CD4-positive, alpha-beta memory T cell (primary cell): ENCODE measurements at regions not wholly inside any gene's neighbourhood (a gene's known extent, or its start where the extent isn't known, plus 50 kb on each side); places are given as distances from the start of the nearest gene placed in this dataset.

Experiments used
- CTCF ChIA-PET: fragments of 350-600 bp; sonication (Branson Sonifier 250); formaldehyde crosslinking; loops from one replicate; lab custom pipeline; 2021; ENCODE audit warnings: inconsistent platforms; ENCODE audit not compliant: partially characterized antibody; lab: Charles Lee
- POLR2A ChIA-PET: fragments of 350-600 bp; sonication (Branson Sonifier 250); formaldehyde crosslinking; loops from one replicate; lab custom pipeline; 2021; ENCODE audit not compliant: partially characterized antibody; lab: Charles Lee
- DNase-seq, 5 donors: peaks; one replicate each; pipeline versions ENCODE4 v3.0.0 to v3.0.0-alpha.2; 2020 to 2022; ENCODE audit warnings: mixed read lengths in 1 of 5
- H3K27ac ChIP-seq: one replicate; pipeline ENCODE4 v1.7.0; 2013; ENCODE audit warnings: low read depth, low read length
- H3K27me3 ChIP-seq: 2 replicates; pipeline ENCODE4 v1.7.0; 2013; ENCODE audit warnings: mild to moderate bottlenecking, low read length, moderate library complexity; ENCODE audit not compliant: insufficient read depth
- H3K36me3 ChIP-seq: 2 replicates; pipeline ENCODE4 v1.7.0; 2013; ENCODE audit warnings: mild to moderate bottlenecking, low read length, moderate library complexity; ENCODE audit not compliant: insufficient read depth
- H3K4me1 ChIP-seq: 2 replicates; pipeline ENCODE4 v1.7.0; 2013; ENCODE audit warnings: mild to moderate bottlenecking, low read length, moderate library complexity; ENCODE audit not compliant: insufficient read depth
- H3K4me3 ChIP-seq, 2 donors: one replicate each; pipeline ENCODE4 v1.7.0; 2013; ENCODE audit warnings: low read length in 2 of 2, mild to moderate bottlenecking in 1 of 2
- H3K9me3 ChIP-seq, 2 donors: one replicate each; pipeline ENCODE4 v1.7.0; 2013; ENCODE audit warnings: low read length in 2 of 2, control low read depth in 1 of 2; ENCODE audit not compliant: control insufficient read depth in 1 of 2
- H3K27ac Mint-ChIP-seq, 7 donors: one replicate each; pipeline ENCODE4 v1.8.0; 2020 to 2021; ENCODE audit warnings: mixed read lengths in 7 of 7, mild to moderate bottlenecking in 6 of 7, inconsistent platforms in 3 of 7, moderate library complexity in 3 of 7
- H3K27me3 Mint-ChIP-seq, 2 donors: one replicate each; pipeline ENCODE4 v1.8.0; 2020 to 2021; ENCODE audit warnings: mixed read lengths in 2 of 2
- H3K36me3 Mint-ChIP-seq, 2 donors: one replicate each; pipeline ENCODE4 v1.8.0; 2020 to 2021; ENCODE audit warnings: mixed read lengths in 2 of 2, inconsistent platforms in 1 of 2, mild to moderate bottlenecking in 1 of 2
- H3K4me1 Mint-ChIP-seq, 4 donors: one replicate each; pipeline ENCODE4 v1.8.0; 2020 to 2021; ENCODE audit warnings: mixed read lengths in 4 of 4, mild to moderate bottlenecking in 1 of 4
- H3K4me3 Mint-ChIP-seq, 8 donors: one replicate each; pipeline ENCODE4 v1.8.0; 2020 to 2021; ENCODE audit warnings: mixed read lengths in 8 of 8, mild to moderate bottlenecking in 7 of 8, moderate library complexity in 6 of 8, inconsistent platforms in 3 of 8
- H3K9me3 Mint-ChIP-seq, 8 donors: one replicate each; pipeline ENCODE4 v1.8.0; 2020 to 2021; ENCODE audit warnings: mixed read lengths in 8 of 8, mild to moderate bottlenecking in 5 of 8, inconsistent platforms in 3 of 8, moderate library complexity in 1 of 8
- intact Hi-C: fragments of 100-400 bp; cut with micrococcal nuclease; formaldehyde crosslinking; loops from one replicate; pipeline ENCODE4 v1.15.1; 2023

DNA sequence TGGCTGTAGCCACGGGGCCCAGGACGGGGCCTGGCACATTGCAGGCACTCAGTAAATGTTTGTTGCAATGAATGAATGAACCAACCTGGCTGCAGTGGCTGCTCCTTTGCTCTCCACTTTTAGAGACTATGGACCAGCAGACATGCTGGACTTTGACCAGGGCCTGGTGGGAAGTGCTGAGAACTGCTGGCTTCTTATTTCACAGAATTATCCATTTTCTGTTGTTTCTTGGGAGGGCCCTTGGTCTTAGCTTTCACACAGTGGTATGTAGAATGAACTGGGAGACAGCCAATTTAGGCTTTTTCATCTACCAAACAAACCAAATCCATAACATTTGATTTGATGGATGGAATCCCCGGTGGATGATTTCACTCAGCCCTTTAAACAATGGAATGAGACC is 78.0 kb upstream of the LHFPL2 start:
- H3K4me1 Mint-ChIP-seq: no peaks in the 10 kb centered on the region
- no peaks in the 10 kb centered on the region for H3K36me3 ChIP-seq
- DNase-seq: no peak
- intact Hi-C loops: no loop called here
- H3K4me1 ChIP-seq: no peaks in the 10 kb centered on the region
- no peak overlapping the region for H3K27ac Mint-ChIP-seq
- no peak overlapping the region for H3K4me3 ChIP-seq
- peaks cover 0 to 3% (median under 1%) of the 10 kb centered on the region in 8 donors for H3K9me3 Mint-ChIP-seq
- H3K4me3 Mint-ChIP-seq: no peak overlapping the region
- no peaks in the 10 kb centered on the region for H3K27me3 ChIP-seq
- no peak overlapping the region for H3K27ac ChIP-seq
- CTCF ChIA-PET: no interaction called here
- H3K36me3 Mint-ChIP-seq: no peaks in the 10 kb centered on the region
- H3K27me3 Mint-ChIP-seq: peaks cover 0 to 7% of the 10 kb centered on the region in 2 donors
- H3K9me3 ChIP-seq: no peaks in the 10 kb centered on the region
- POLR2A ChIA-PET: no interaction called here

DNA sequence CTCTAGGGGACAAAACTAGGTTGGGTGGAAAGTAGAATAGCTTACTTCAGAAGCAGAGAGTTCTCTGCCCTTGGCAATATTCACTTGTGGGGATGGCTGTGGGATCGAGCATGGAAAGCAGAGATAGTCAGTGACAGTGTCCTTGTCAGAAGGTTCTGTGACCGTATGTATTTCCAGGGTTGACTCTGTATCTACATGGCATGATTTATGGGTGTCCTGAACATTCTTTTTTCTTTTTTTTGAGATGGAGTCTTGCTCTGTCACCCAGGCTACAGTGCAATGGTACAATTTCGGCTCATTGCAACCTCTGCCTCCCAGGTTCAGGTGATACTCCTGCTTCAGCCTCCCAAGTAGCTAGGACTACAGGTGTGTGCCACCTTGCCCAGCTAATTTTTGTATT is 77.4 kb upstream of the LHFPL2 start:
- H3K36me3 Mint-ChIP-seq: no peaks in the 10 kb centered on the region
- POLR2A ChIA-PET: no interaction called here
- no peak overlapping the region for H3K27ac ChIP-seq

DNA sequence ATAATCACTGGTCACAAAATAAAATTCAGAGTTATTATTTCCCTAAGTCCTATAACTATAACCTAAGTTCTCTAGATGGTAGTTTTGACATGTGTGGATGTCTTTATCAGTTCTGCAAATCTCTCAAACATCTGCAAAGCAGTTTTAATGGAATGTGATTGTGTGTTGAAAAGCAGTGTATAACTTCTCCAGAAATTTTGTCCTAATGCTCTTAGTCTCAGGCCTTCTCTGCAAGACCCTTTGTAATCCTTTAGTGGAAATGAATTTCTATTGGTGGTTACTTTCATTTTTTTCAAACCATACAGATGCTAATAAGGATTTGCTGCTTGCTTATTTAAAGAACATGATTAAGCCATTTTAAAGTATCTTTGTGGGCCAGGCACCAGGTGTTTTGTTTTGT is 75.5 kb upstream of the LHFPL2 start:
- ChIA-PET CTCF (no interaction called here), POLR2A (no interaction called here)
- Mint-ChIP-seq H3K9me3 (no peaks in the 10 kb centered on the region), H3K4me1 (no peaks in the 10 kb centered on the region), H3K27me3 (peaks cover 0 to 4% of the 10 kb centered on the region in 2 donors), H3K4me3 (no peak overlapping the region), H3K36me3 (no peaks in the 10 kb centered on the region), H3K27ac (no peak overlapping the region)
- no peaks in the 10 kb centered on the region for H3K36me3 ChIP-seq
- H3K27ac ChIP-seq: no peak overlapping the region
- no peaks in the 10 kb centered on the region for H3K27me3 ChIP-seq
- no peak overlapping the region for H3K4me3 ChIP-seq
- intact Hi-C loops: no loop called here
- no peak for DNase-seq
- H3K4me1 ChIP-seq: no peaks in the 10 kb centered on the region
- H3K9me3 ChIP-seq: no peaks in the 10 kb centered on the region

More for the DNA sequence above, 77.4 kb upstream of the LHFPL2 start:
- Mint-ChIP-seq H3K27me3 (peaks cover 0 to 7% of the 10 kb centered on the region in 2 donors), H3K27ac (no peak overlapping the region), H3K4me1 (no peaks in the 10 kb centered on the region), H3K9me3 (peaks cover 0 to 3% (median under 1%) of the 10 kb centered on the region in 8 donors), H3K4me3 (no peak overlapping the region)
- intact Hi-C loops: no loop called here
- Histone ChIP-seq H3K4me3 (no peak overlapping the region), H3K9me3 (no peaks in the 10 kb centered on the region), H3K36me3 (no peaks in the 10 kb centered on the region), H3K27me3 (no peaks in the 10 kb centered on the region), H3K4me1 (no peaks in the 10 kb centered on the region)
- no peak for DNase-seq
- CTCF ChIA-PET: no interaction called here

DNA sequence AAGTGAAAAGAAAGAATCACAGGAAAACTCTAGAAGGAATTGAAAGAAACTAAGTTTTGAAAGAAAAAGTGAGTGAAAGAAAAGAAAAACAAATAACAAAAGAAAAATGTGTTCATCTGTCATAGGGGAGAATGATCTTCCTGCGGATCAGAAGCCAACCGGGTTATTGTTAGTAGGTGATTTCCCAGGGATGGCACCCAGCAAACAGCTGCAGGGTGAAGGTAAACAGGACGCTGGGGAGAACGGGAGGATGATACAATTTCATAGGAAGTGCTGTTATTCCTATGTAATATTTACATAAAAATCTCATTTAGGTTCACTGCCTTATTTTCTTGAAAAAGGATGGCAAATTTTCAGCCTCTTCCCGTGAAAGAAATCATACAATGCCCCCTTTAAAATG is 72.4 kb upstream of the LHFPL2 start:
- peaks cover 0 to 3% (median 0%) of the 10 kb centered on the region in 8 donors for H3K9me3 Mint-ChIP-seq
- H3K27me3 Mint-ChIP-seq: peaks cover 0 to 11% of the 10 kb centered on the region in 2 donors
- no peaks in the 10 kb centered on the region for H3K36me3 ChIP-seq
- no peak overlapping the region for H3K27ac ChIP-seq
- H3K4me3 ChIP-seq: no peak overlapping the region
- no peaks in the 10 kb centered on the region for H3K4me1 ChIP-seq
- H3K4me1 Mint-ChIP-seq: no peaks in the 10 kb centered on the region
- no peaks in the 10 kb centered on the region for H3K36me3 Mint-ChIP-seq
- H3K27me3 ChIP-seq: no peaks in the 10 kb centered on the region
- H3K4me3 Mint-ChIP-seq: no peak overlapping the region
- DNase-seq: no peak
- H3K27ac Mint-ChIP-seq: no peak overlapping the region
- CTCF ChIA-PET: no interaction called here
- H3K9me3 ChIP-seq: no peaks in the 10 kb centered on the region
- intact Hi-C loops: no loop called here
- POLR2A ChIA-PET: no interaction called here

DNA sequence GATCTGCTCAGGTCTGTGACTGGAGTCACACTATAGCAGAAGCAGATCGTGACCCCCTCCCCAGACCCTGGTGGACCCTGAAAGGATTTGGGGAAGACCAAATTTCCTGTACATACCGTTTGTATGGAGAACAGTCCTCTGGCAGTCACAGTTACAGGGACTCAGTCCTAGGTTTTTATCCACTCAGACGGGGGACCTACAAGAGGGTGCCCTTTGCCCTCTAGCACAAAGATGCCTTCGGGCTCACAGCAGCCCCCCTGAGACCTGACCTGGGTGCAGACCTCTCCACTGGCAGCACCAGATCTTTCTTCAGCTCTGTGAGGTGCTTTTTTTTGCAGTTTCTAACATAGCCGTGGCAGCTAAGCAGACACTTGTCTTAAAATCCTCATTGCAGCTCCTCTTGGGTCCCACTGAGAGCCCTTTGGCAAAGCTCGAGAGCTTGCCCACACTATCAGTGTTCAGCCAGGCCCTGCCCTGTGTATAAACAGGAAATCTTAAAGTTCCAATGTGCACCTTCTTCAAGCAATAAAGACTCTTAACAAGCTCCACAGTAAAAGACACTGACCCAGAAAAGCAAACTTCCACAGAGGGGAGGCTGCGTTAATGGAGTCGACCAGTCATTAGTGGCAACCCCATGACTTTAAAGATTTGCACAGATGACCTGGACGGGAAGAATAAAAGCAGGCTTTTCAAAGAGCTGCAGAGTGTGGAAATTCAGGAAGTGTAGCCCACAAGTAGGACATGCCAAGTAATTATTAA is 71.8 kb upstream of the LHFPL2 start:
- H3K36me3 Mint-ChIP-seq: no peaks in the 10 kb centered on the region
- no peak overlapping the region for H3K27ac Mint-ChIP-seq
- no peak overlapping the region for H3K4me3 Mint-ChIP-seq

DNA sequence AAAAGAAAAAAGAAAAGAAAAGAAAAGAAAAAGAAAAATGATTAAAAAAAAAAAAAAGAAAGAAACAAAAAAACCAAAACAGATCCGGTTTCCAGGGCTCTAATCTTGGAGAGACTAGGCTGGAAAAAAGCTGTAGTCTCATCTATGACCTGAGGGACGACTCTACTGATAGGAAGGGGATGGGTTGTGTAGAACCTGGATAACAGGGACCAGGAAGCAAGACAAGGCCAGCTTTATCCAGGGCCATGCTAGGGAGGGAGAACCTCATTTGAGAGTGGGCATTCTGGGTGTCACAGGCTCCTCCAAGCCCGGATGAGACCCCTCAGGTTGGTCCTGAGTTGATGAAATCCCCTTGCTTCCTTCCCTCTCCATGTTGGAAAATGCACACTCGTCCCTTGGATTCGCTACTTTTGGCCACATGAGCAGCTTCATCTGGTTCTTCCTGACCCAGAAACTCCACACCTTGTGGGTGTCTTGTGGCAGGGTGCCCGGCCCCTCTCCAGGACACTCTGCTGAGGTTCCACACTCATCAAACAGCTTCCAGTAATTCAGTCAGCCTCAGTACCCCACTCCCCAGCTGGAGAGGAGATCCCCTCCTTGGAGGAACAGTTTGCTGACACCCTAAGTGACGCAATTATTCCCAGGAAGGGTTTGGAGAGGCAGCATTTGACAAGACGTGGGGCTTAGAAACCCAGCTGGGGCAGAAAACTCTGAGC is 71.1 kb upstream of the LHFPL2 start:
- no peak overlapping the region for H3K4me3 ChIP-seq
- H3K9me3 ChIP-seq: no peaks in the 10 kb centered on the region
- POLR2A ChIA-PET: no interaction called here
- DNase-seq: no peak
- no peaks in the 10 kb centered on the region for H3K27me3 ChIP-seq
- no peak overlapping the region for H3K27ac ChIP-seq
- Mint-ChIP-seq H3K4me3 (no peak overlapping the region), H3K27me3 (peaks cover 0 to 8% of the 10 kb centered on the region in 2 donors), H3K4me1 (no peaks in the 10 kb centered on the region), H3K36me3 (no peaks in the 10 kb centered on the region), H3K27ac (no peak overlapping the region), H3K9me3 (peaks cover 0 to 3% (median 0%) of the 10 kb centered on the region in 8 donors)
- no peaks in the 10 kb centered on the region for H3K4me1 ChIP-seq
- CTCF ChIA-PET: interaction anchor here (0.9 to 1.0 kb wide), 2 partner anchors 10 to 414 kb away, joined by 3 to 5 read pairs; no protein-coding TSS in a partner anchor
- intact Hi-C loops: no loop called here
- H3K36me3 ChIP-seq: no peaks in the 10 kb centered on the region

More for the DNA sequence above, 71.8 kb upstream of the LHFPL2 start:
- intact Hi-C loops: no loop called here
- POLR2A ChIA-PET: no interaction called here
- Histone ChIP-seq H3K4me3 (no peak overlapping the region), H3K27me3 (no peaks in the 10 kb centered on the region), H3K27ac (no peak overlapping the region), H3K4me1 (no peaks in the 10 kb centered on the region), H3K9me3 (no peaks in the 10 kb centered on the region), H3K36me3 (no peaks in the 10 kb centered on the region)
- peaks cover 0 to 8% of the 10 kb centered on the region in 2 donors for H3K27me3 Mint-ChIP-seq
- peaks cover 0 to 3% (median 0%) of the 10 kb centered on the region in 8 donors for H3K9me3 Mint-ChIP-seq
- CTCF ChIA-PET: no interaction called here
- no peaks in the 10 kb centered on the region for H3K4me1 Mint-ChIP-seq
- no peak for DNase-seq

DNA sequence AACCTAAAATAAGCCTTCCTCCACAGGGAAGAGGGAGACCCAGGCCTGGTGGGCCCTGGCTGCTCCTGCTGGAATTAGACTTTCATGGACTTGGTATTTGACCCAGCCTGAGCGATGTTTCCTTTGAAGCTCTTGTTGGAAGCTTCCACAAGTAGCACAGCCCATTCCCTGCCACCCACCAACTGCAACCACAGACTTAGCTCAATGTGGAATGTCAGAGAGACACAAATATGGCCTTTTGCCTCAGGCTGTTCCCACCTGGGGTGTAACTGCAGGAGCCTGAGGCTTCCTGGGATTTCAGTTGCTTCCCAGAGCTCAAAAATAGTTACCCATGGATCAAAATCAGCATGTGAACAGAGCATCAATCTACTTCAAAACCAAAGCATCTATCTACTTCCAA is 70.3 kb upstream of the LHFPL2 start:
- CTCF ChIA-PET: interaction anchor here (0.9 to 1.0 kb wide), 2 partner anchors 11 to 414 kb away, joined by 3 to 5 read pairs; no protein-coding TSS in a partner anchor
- POLR2A ChIA-PET: no interaction called here
- intact Hi-C loops: no loop called here
- peaks cover 0 to 3% (median 0%) of the 10 kb centered on the region in 8 donors for H3K9me3 Mint-ChIP-seq
- no peaks in the 10 kb centered on the region for H3K36me3 Mint-ChIP-seq
- Histone ChIP-seq H3K36me3 (no peaks in the 10 kb centered on the region), H3K4me3 (no peak overlapping the region), H3K9me3 (no peaks in the 10 kb centered on the region), H3K4me1 (no peaks in the 10 kb centered on the region), H3K27me3 (no peaks in the 10 kb centered on the region), H3K27ac (no peak overlapping the region)
- no peak overlapping the region for H3K27ac Mint-ChIP-seq
- H3K4me1 Mint-ChIP-seq: no peaks in the 10 kb centered on the region
- H3K27me3 Mint-ChIP-seq: peaks cover 0 to 8% of the 10 kb centered on the region in 2 donors
- no peak overlapping the region for H3K4me3 Mint-ChIP-seq
- no peak for DNase-seq
